CD14-positive monocyte (primary cell): ENCODE measurements at regions not wholly inside any gene's neighbourhood (a gene's known extent, or its start where the extent isn't known, plus 50 kb on each side); places are given as distances from the start of the nearest gene placed in this dataset.

ENCODE experiments used
- DNase-seq, 3 donors: peaks; one replicate each; pipeline ENCODE4 v3.0.0-alpha.2; 2011 to 2022
- H2AFZ ChIP-seq: 2 replicates; pipeline ENCODE4 v1.6.0; 2012; ENCODE audit warnings: mild to moderate bottlenecking, low read depth, low read length, inconsistent platforms; ENCODE audit not compliant: insufficient read depth, poor library complexity, severe bottlenecking
- H3K27ac ChIP-seq, 2 donors: 1 replicate in 1 of 2; 2 replicates in 1 of 2; pipeline ENCODE4 v1.5.1; 2012 to 2013; ENCODE audit warnings: low read length in 2 of 2, control low read depth in 1 of 2, inconsistent platforms in 1 of 2, low read depth in 1 of 2, mild to moderate bottlenecking in 1 of 2
- H3K27me3 ChIP-seq, 2 donors: one replicate each; pipeline versions ENCODE4 v1.6.0 to v1.6.1; 2011 to 2013; ENCODE audit warnings: low read length in 2 of 2; ENCODE audit not compliant: control insufficient read depth in 2 of 2, insufficient read depth in 2 of 2
- H3K36me3 ChIP-seq, 2 donors: replicated peaks in 1 of 2; 1 replicate in 1 of 2; 2 replicates in 1 of 2; pipeline versions ENCODE4 v1.5.1 to v1.6.1; 2012 to 2013; ENCODE audit warnings: low read length in 2 of 2, control low read depth in 1 of 2, inconsistent platforms in 1 of 2, mild to moderate bottlenecking in 1 of 2; ENCODE audit not compliant: insufficient read depth in 2 of 2, control insufficient read depth in 1 of 2
- H3K4me1 ChIP-seq, 2 donors: 1 replicate in 1 of 2; 2 replicates in 1 of 2; pipeline versions ENCODE4 v1.5.1 to v1.6.1; 2012 to 2013; ENCODE audit warnings: low read length in 2 of 2, control low read depth in 1 of 2, inconsistent platforms in 1 of 2, mild to moderate bottlenecking in 1 of 2, moderate library complexity in 1 of 2; ENCODE audit not compliant: insufficient read depth in 2 of 2, control insufficient read depth in 1 of 2
- H3K4me2 ChIP-seq: replicated peaks from 2 replicates; pipeline ENCODE3; 2012; ENCODE audit warnings: low read length, moderate library complexity, mild to moderate bottlenecking; ENCODE audit not compliant: poor library complexity, severe bottlenecking; ENCODE audit errors: extremely low read depth
- H3K4me3 ChIP-seq, 3 experiments: fragments of 200-600 bp in 1 of 3; sonication (generic) in 1 of 3; replicated peaks in 1 of 3; 1 replicate in 2 of 3; 2 replicates in 1 of 3; pipeline ENCODE4 v1.5.1; 2011 to 2013; ENCODE audit warnings: low read length in 3 of 3, mild to moderate bottlenecking in 3 of 3, control low read depth in 2 of 3, low read depth in 2 of 3, inconsistent platforms in 1 of 3, moderate library complexity in 1 of 3
- H3K79me2 ChIP-seq: 2 replicates; pipeline ENCODE4 v1.6.0; 2012; ENCODE audit warnings: mild to moderate bottlenecking, control low read depth, inconsistent platforms, low read length, moderate library complexity; ENCODE audit not compliant: insufficient read depth
- H3K9ac ChIP-seq: 2 replicates; pipeline ENCODE4 v1.6.0; 2017; ENCODE audit warnings: low read length, mild to moderate bottlenecking; ENCODE audit not compliant: insufficient read depth, poor library complexity, severe bottlenecking
- H3K9me3 ChIP-seq, 2 donors: replicated peaks in 1 of 2; 1 replicate in 1 of 2; 2 replicates in 1 of 2; pipeline versions ENCODE4 v1.5.1 to v1.6.1; 2012 to 2013; ENCODE audit warnings: low read length in 2 of 2, control low read depth in 1 of 2; ENCODE audit not compliant: control insufficient read depth in 1 of 2, insufficient read depth in 1 of 2
- H4K20me1 ChIP-seq: 2 replicates; pipeline ENCODE4 v1.6.0; 2012; ENCODE audit warnings: mild to moderate bottlenecking, low read length, control low read depth, moderate library complexity; ENCODE audit not compliant: insufficient read depth
- H3K27ac Mint-ChIP-seq, 7 donors: one replicate each; pipeline ENCODE4 v1.8.0; 2020; ENCODE audit warnings: mild to moderate bottlenecking in 7 of 7, mixed read lengths in 7 of 7, moderate library complexity in 6 of 7, inconsistent platforms in 2 of 7
- H3K27me3 Mint-ChIP-seq, 3 donors: one replicate each; pipeline ENCODE4 v1.8.0; 2021 to 2022; ENCODE audit warnings: low read depth in 3 of 3, mild to moderate bottlenecking in 3 of 3, mixed read lengths in 3 of 3, moderate library complexity in 3 of 3, inconsistent platforms in 1 of 3
- H3K36me3 Mint-ChIP-seq, 2 donors: one replicate each; pipeline ENCODE4 v1.8.0; 2020; ENCODE audit warnings: mixed read lengths in 2 of 2, inconsistent platforms in 1 of 2, mild to moderate bottlenecking in 1 of 2
- H3K4me1 Mint-ChIP-seq: one replicate; pipeline ENCODE4 v1.8.0; 2020; ENCODE audit warnings: mild to moderate bottlenecking, mixed read lengths
- H3K4me3 Mint-ChIP-seq, 2 donors: one replicate each; pipeline ENCODE4 v1.8.0; 2020; ENCODE audit warnings: mild to moderate bottlenecking in 2 of 2, mixed read lengths in 2 of 2, moderate library complexity in 1 of 2
- H3K9me3 Mint-ChIP-seq, 7 donors: one replicate each; pipeline ENCODE4 v1.8.0; 2020 to 2022; ENCODE audit warnings: mixed read lengths in 7 of 7, mild to moderate bottlenecking in 6 of 7, moderate library complexity in 6 of 7, inconsistent platforms in 2 of 7
- CTCF ChIP-seq: fragments of 200-600 bp; IDR thresholded peaks from one replicate; pipeline ENCODE4 v1.8.0; 2022; ENCODE audit warnings: antibody characterized with exemption, mild to moderate bottlenecking
- WGBS: methylation state at CpG from one replicate; pipeline ENCODE4 v1.1.5; 2013; ENCODE audit warnings: missing lambda C conversion rate; ENCODE audit not compliant: insufficient coverage; 5-methylcytosine and 5-hydroxymethylcytosine counted together
- intact Hi-C, 2 donors: fragments of 100-400 bp; cut with micrococcal nuclease; formaldehyde crosslinking; loops; one replicate each; pipeline versions ENCODE4 v1.15.0 to v1.15.1; 2023

GRCh38 chr5:5985332-5985731 lies 393.0 kb downstream of the MED10 start:
- Histone ChIP-seq H3K36me3 (no peaks in the 10 kb centered on the region), H3K4me3 (no peak overlapping the region), H3K27ac (no peak overlapping the region), H3K4me1 (no peaks in the 10 kb centered on the region), H3K9ac (no peak overlapping the region), H3K4me2 (no peak overlapping the region), H3K27me3 (no peaks in the 10 kb centered on the region), H4K20me1 (no peaks in the 10 kb centered on the region), H3K9me3 (peaks cover 0 to 6% of the 10 kb centered on the region in 2 donors), H2AFZ (no peak overlapping the region), H3K79me2 (no peaks in the 10 kb centered on the region)
- no peak overlapping the region for H3K27ac Mint-ChIP-seq
- no peak for DNase-seq
- H3K9me3 Mint-ChIP-seq: peaks cover 0 to 6% (median 2%) of the 10 kb centered on the region in 7 donors
- no peak for TF ChIP-seq CTCF
- 100% methylated on average over 2 of the region's 2 CpGs for WGBS
- H3K36me3 Mint-ChIP-seq: no peaks in the 10 kb centered on the region
- H3K4me1 Mint-ChIP-seq: no peaks in the 10 kb centered on the region
- intact Hi-C loops: no loop called here
- H3K27me3 Mint-ChIP-seq: peaks cover 0 to 2% (median 0%) of the 10 kb centered on the region in 3 donors
- no peak overlapping the region for H3K4me3 Mint-ChIP-seq

- Mint-ChIP-seq H3K36me3 (no peaks in the 10 kb centered on the region), H3K27ac (no peak overlapping the region), H3K9me3 (peaks cover 0 to 8% (median 0%) of the 10 kb centered on the region in 7 donors), H3K4me3 (no peak overlapping the region), H3K27me3 (peaks cover 0 to 2% (median 0%) of the 10 kb centered on the region in 3 donors), H3K4me1 (no peaks in the 10 kb centered on the region)
- no peak for TF ChIP-seq CTCF
- no peak for DNase-seq
- no peak overlapping the region for H3K27ac ChIP-seq
- no peaks in the 10 kb centered on the region for H4K20me1 ChIP-seq
- H3K4me2 ChIP-seq: no peak overlapping the region
- H2AFZ ChIP-seq: no peak overlapping the region
- H3K4me3 ChIP-seq: no peak overlapping the region
- no peaks in the 10 kb centered on the region for H3K36me3 ChIP-seq
- no peaks in the 10 kb centered on the region for H3K9me3 ChIP-seq
- intact Hi-C loops: no loop called here
- WGBS: 94% methylated on average over 7 of the region's 11 CpGs
- H3K79me2 ChIP-seq: no peaks in the 10 kb centered on the region
- H3K4me1 ChIP-seq: no peaks in the 10 kb centered on the region
- no peak overlapping the region for H3K9ac ChIP-seq
- no peaks in the 10 kb centered on the region for H3K27me3 ChIP-seq
These were observed 394.9 kb downstream of the MED10 start for GRCh38 chr5:5983261-5983980.
